Caki2 (cell line): ENCODE measurements at regions not wholly inside any gene's neighbourhood (a gene's known extent, or its start where the extent isn't known, plus 50 kb on each side); places are given as distances from the start of the nearest gene placed in this dataset.
"Not testable (repeated sequence)": the region's sequence is repeated elsewhere in the genome, so short reads cannot be mapped to it uniquely, and the experiment has no call there.

Experiments used
- DNase-seq: peaks from one replicate; pipeline ENCODE4 v3.0.0-alpha.2; 2015; ENCODE audit warnings: low read depth
- in situ Hi-C: cut with HindIII; loops from 2 replicates; pipeline ENCODE4 v1.10.0; 2016; ENCODE audit warnings: low sequenced_read_pairs, low pct_unique_long_range_greater_than_20kb, mixed read lengths

DNA sequence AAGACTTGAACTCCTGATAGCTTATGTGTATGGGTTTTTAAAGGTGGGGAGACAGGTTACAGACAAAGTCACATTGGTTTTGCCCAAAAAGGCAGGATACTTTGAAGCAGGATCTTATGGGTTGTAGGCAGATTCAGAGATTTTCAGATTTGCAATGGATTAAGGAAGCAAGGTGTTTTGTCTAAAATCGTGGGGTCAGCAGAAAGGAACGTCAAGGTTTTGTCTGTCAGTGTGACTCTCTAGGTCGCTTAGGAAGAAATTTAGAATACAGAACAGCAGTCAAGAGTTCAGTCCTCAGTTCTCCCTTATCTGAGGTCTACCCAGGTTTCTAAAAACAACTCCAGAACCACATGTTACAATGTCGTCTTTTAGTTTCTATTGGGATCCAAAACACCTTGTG lies 361.0 kb downstream of the SQOR start:
- in situ Hi-C loops: no loop called here

GRCh38 chr15:46014532-46014931 lies 379.7 kb downstream of the SQOR start:
- in situ Hi-C loops: no loop called here

More for the DNA sequence above, 361.0 kb downstream of the SQOR start:
- DNase-seq: no peak

DNA sequence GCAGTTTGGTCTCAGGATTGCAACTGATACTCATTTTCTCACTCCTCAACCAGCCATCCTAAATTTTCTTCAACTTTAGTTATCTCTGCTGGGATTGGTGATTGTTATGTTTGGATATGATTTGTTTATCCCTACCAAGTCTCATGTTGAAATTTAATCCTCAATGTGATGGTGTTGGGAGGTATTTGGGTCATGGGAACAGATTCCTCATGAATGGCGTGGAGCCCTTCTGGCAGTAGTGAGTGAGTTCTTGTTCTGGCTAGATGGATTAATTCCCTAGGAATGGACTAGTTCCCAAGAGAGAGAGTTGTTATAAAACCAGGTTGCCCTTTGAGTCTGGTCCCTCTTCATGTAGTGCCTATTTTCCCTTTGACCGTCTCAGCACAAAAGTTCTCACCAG lies 399.9 kb downstream of the SQOR start:
- in situ Hi-C loops: no loop called here
- DNase-seq: no peak

More at GRCh38 chr15:46014532-46014931, 379.7 kb downstream of the SQOR start:
- no peak for DNase-seq

DNA sequence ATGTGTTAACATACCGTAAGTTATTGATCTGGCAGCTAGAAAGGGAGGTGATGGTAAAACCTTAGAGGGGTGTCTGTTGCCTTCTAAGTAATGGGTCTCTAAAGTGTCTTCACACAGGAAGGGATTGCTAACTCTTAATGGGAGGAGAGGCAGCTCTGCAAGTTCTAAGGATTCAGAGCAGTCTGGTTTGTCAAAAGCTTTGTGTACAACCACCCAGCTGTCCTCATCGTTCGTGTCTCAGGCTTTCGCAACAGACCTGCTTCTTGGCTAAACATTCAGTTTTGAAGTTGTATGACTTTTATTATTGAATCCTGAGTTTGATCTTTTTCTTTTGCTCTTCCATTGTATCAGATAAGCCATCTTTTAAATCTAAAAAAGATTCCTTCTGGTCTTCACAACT lies 404.9 kb downstream of the SQOR start:
- DNase-seq: no peak
- in situ Hi-C loops: no loop called here

DNA sequence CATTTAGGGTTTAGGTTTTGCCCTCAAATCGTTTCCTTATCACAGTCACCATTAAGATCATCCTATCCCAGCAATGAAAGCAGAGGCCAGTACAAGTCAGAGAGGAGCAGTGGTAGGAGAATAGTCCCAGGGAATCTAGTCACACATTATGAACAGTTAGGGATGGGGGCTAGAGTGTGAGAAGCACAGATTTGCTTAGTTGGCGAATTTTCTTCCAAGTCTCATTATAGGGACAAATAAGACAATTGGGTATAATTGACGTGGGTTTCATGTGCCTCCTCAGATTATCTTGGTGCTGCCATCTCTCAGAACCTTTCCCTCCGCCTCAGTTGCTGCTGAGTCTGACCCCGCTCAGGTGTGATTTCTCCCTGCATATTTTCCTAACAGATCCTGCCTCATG lies 407.1 kb downstream of the SQOR start:
- no peak for DNase-seq
- in situ Hi-C loops: no loop called here

DNA sequence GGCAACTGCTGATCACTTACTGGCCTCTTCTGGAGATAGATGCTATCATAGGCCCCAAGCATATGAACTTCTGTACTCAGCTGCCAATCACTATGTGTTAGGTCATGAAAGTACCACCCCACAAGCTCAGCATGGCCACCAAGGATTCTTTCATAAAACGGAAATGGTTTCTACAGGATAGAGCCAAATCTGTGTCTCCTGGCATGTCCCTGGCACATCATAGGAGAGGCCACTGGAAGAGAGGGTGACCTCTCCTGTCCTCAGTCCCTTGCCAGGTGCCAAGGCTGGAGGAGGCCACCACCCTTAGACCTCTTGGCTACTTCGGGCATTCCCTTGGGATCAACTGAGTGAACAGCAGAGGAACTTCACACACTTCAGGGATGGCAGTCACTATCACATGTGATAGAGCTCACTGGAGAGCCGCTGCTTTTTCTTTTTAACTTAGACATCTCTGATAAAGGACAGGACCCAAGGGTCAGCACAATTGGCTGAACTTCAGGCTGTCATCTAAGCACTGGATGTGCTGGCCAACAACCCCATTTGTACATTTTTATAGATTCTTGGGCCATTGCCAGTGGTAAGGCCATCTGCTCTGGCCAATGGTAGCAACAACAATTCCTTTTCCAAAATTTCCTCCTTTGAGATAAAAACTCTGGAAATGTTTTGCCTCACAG lies 425.2 kb downstream of the SQOR start:
- in situ Hi-C loops: no loop called here
- no peak for DNase-seq

DNA sequence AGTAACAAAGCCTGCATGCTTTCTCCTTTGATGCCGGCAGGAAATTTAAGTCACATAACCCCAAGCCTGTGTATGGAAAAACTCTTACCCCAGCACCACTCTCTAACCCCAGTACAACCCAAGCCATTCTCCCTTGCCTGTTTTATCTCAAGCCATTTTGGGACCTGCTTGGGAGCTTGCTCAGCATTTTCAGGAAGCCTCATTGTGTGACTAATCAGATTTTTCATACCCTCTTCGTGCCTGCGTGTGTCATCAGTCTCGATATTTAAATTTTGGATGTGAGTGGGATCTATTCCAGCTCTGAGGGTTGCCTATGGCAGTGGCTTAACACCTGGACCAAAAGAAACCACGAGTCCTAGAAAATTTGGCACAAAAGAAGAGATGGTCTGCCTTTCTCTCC lies 426.2 kb downstream of the SQOR start:
- no peak for DNase-seq
- in situ Hi-C loops: no loop called here

DNA sequence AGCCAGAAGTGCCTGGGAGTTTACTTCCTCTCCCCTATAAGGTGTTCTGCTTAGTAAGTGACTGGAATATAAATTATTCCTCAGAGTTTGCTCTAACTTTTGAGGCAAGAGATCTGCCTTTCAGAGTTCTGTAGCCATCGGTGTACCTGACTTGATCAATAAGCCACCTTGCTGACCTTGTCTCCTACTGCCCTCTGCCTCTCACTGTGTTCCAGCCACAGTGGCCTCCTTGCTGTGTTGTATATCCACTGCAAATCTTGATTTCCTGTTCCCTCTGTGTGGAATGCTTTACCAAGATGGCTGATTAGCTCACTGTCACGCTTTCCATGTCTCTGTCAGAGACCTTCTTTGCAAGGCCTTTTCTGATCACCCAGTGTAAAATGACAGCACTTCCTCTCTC lies 442.4 kb downstream of the SQOR start:
- in situ Hi-C loops: no loop called here
- DNase-seq: no peak

DNA sequence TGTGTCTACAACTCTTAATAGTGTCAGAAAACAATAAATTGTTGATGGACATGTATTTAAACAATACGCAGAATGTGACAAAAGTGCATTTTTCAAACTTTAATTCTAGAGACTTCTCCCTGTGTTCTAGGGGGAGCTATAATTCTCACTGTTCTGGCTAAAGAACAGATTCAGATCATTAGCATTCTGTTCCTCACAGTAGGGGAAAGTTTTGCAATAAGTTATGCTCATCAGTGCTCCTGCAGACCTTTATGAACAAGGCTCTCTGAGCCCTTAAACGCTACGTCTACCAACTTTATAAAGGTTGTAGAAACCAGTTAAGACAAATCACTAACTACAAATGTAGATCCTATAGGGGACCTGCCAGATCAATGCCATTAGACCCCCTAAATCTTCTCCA lies 444.2 kb downstream of the SQOR start:
- in situ Hi-C loops: no loop called here
- DNase-seq: no peak

DNA sequence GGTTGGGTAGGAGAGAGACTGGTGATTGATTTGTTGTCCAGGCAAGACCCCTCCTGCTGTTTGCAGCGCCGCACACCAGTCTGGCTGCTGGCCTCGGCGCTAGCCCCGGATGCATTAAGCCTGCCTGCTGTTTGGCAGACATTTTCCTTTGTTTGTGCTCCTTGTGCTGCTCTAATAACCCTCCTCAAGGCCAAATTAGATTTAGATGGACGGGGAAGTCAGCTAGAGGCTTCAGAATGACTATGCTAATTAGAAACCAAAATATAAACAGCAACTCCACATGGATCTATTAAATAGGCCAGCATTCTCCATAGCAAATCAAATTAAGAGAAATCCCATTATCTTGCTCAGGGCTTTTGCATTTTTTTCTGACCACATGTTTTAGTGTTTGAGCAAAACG lies 445.2 kb downstream of the SQOR start:
- no peak for DNase-seq
- in situ Hi-C loops: no loop called here

DNA sequence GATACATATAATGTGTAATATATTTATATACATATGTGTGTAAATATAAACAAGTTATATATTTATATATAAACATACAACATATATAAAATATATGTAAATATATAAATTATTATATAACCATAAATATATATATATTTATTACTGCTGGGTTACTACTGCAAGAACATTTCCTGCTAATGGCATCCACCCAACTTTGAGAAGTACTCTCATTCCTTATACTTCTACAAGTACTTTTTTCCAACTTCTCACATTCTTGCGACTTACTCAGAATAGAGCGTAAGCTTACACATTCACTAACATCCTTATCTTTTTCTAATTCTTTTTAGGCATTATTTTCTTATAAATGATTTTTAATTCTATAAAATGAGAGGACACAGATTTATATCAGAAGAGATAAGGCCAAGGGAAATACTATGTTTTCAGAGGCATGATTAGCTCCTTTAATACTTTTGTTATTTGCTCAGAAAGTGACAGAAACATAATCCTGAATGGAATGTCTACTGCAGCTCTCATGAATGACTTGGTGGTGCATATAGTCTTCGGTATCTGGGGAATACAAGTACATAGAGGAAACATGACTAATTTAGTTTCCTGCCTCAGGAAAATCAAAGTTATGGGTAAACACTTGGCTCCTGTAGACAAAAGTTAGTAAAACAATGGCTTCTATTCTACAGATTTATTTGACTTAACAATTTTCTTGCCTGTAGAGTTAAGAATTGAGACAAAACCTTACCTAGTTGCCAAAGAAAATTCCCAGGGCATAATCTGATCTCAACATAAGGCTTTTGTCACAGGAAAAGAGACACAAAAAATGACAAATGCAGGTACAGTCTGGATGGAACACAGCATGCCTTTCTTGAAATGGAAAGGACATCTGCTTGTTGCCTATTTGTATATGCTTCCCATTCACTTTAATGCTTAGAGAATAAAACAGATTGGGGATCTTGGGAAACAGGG lies 453.9 kb downstream of the SQOR start:
- in situ Hi-C loops: no loop called here
- no peak for DNase-seq

DNA sequence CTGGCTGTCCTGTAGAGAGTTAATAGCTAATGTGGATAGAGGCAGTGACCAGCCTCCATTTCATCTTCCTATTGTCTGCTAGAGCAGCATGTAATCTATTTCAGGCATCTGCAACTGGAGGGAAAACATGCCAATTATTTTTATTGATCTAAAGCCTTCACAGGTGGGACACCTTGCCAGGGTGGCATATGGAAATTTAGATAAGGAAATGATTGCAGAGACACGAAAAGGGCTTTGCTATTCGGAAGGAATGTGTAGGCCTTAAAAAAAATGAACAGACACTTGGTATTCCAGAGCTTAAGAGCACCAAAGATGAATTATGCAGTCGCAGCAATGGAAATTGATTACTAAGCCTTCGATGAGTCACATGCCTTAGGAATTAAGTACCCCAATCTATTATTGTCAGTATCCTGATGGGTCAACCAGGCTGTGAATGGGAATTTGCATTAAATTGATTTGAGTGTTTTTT lies 454.7 kb downstream of the SQOR start:
- DNase-seq: no peak
- in situ Hi-C loops: no loop called here

DNA sequence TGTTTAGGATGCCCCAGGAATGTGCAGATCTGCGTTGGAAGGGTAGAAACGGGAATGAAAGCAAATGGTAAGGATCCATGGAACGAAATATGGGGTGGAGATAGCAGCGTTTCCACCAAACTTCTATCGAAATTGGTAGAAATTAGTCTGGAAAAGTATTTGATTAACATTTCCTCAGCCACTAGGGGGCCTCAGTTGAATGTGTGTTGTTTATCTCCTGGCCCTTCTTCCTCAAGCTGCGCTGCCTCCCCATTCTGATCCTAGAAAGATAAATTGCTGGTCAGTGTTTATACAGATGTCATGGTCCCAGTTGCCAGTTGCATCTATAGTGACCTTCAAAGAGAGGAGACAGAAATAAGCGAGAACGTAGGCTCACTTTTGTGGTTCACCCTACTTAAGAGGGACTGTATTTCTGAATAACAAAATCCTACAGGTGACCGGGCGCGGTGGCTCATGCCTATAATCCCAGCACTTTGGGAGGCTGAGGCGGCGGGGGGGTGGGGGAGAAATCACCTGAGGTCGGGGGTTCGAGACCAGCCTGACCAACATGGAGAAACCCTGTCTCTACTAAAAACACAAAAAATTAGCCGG lies 457.1 kb downstream of the SQOR start:
- in situ Hi-C loops: no loop called here
- DNase-seq: peak; percentile 2

DNA sequence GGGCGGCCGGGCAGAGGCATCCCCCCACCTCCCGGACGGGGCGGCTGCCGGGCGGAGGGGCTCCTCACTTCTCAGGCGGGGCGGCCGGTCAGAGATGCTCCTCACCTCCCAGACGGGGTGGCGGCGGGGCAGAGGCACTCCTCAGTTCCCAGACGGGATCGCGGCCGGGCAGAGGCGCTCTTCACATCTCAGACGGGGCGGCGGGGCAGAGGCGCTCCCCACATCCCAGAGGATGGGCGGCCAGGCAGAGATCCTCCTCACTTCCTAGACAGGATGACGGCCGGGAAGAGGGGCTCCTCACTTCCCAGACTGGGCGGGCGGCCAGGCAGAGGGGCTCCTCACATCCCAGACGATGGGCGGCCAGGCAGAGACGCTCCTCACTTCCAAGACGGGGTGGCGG lies 463.2 kb downstream of the SQOR start:
- in situ Hi-C loops, DNase-seq: not testable (repeated sequence)

DNA sequence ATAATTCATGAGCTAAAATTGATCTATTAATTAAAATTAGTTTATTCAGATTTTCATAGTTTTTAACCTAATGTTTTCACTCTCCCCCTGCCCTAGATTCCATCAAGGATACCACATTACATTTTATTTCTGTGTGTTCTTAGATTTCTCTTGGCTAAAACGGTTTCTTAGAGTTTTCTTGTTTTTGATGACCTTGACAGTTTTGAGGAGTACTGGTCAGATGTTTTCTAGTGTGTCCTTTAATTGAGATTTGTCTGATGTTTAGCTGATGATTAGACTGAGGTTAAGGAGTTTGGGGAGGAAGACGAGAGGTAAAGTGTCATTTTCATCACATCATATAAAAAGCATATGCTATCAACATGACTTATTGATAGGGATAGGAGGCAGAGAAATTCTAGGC lies 475.9 kb downstream of the SQOR start:
- in situ Hi-C loops: no loop called here
- DNase-seq: no peak

DNA sequence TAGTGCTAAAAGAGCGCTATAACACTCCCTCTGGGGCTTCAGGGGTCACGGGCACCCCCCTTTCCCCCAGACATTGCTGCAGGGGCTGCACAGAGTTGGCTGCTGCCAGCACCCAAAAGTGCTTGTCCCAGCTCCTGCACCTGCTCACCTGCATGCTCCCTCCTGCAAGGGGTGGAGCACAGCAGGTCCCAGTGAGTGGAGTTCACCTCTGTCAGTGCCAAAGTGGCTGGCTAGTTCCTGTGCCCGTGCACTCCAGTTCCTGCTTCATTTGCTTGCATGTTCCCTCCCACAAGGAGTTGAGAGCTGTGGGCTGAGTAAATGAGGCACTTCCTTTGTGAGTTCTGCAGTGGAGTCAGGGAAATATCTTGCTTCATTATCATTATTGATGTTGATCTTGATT lies 476.9 kb downstream of the SQOR start:
- in situ Hi-C loops: no loop called here
- no peak for DNase-seq

DNA sequence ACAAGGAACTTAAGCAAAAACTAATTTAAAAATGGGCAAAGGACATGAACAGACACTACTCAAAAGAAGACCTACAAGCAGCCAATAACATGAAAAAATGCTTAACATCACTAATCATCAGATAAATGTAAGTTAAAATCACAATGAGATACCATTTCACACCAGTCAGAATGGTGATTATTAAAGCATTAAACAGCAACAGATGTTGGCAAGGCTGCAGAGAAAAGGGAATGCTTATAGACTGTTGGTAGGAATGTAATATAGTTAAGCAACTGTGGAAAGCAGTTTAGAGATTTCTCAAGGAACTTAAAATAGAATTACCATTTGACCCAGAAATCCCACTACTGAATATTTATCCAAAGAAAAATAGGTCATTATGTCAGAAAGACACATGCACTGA lies 482.2 kb downstream of the SQOR start:
- in situ Hi-C loops: no loop called here
- DNase-seq: no peak

- in situ Hi-C loops: no loop called here
- DNase-seq: no peak
Measured at GRCh38 chr15:46120713-46121112, 485.9 kb downstream of the SQOR start.

DNA sequence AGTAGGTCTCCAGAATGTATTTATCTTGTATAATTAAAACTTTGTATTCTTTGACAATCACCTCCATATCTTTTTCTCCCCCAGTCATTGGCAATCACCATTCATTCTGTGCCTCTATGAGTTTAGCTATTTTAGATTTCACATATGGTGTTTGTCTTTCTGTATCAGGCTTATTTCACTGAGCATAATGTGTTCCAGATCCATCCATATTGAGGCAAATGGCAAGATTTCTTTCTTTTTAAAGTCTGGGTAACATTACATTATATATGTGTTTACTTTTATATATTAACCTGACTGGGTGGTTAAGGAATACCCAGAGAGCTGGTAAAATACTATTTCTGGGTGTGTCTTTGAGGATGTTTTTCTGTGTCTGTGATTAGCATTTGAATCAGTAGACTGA lies 486.6 kb downstream of the SQOR start:
- DNase-seq: no peak
- in situ Hi-C loops: no loop called here
